CD14-positive monocyte (primary cell): ENCODE measurements at regions not wholly inside any gene's neighbourhood (a gene's known extent, or its start where the extent isn't known, plus 50 kb on each side); places are given as distances from the start of the nearest gene placed in this dataset.

Experiments used
- DNase-seq, 3 donors: peaks; one replicate each; pipeline ENCODE4 v3.0.0-alpha.2; 2011 to 2022
- H2AFZ ChIP-seq: 2 replicates; pipeline ENCODE4 v1.6.0; 2012; ENCODE audit warnings: mild to moderate bottlenecking, low read depth, low read length, inconsistent platforms; ENCODE audit not compliant: insufficient read depth, poor library complexity, severe bottlenecking
- H3K27ac ChIP-seq, 2 donors: 1 replicate in 1 of 2; 2 replicates in 1 of 2; pipeline ENCODE4 v1.5.1; 2012 to 2013; ENCODE audit warnings: low read length in 2 of 2, control low read depth in 1 of 2, inconsistent platforms in 1 of 2, low read depth in 1 of 2, mild to moderate bottlenecking in 1 of 2
- H3K27me3 ChIP-seq, 2 donors: one replicate each; pipeline versions ENCODE4 v1.6.0 to v1.6.1; 2011 to 2013; ENCODE audit warnings: low read length in 2 of 2; ENCODE audit not compliant: control insufficient read depth in 2 of 2, insufficient read depth in 2 of 2
- H3K36me3 ChIP-seq, 2 donors: replicated peaks in 1 of 2; 1 replicate in 1 of 2; 2 replicates in 1 of 2; pipeline versions ENCODE4 v1.5.1 to v1.6.1; 2012 to 2013; ENCODE audit warnings: low read length in 2 of 2, control low read depth in 1 of 2, inconsistent platforms in 1 of 2, mild to moderate bottlenecking in 1 of 2; ENCODE audit not compliant: insufficient read depth in 2 of 2, control insufficient read depth in 1 of 2
- H3K4me1 ChIP-seq, 2 donors: 1 replicate in 1 of 2; 2 replicates in 1 of 2; pipeline versions ENCODE4 v1.5.1 to v1.6.1; 2012 to 2013; ENCODE audit warnings: low read length in 2 of 2, control low read depth in 1 of 2, inconsistent platforms in 1 of 2, mild to moderate bottlenecking in 1 of 2, moderate library complexity in 1 of 2; ENCODE audit not compliant: insufficient read depth in 2 of 2, control insufficient read depth in 1 of 2
- H3K4me2 ChIP-seq: replicated peaks from 2 replicates; pipeline ENCODE3; 2012; ENCODE audit warnings: low read length, moderate library complexity, mild to moderate bottlenecking; ENCODE audit not compliant: poor library complexity, severe bottlenecking; ENCODE audit errors: extremely low read depth
- H3K4me3 ChIP-seq, 3 experiments: fragments of 200-600 bp in 1 of 3; sonication (generic) in 1 of 3; replicated peaks in 1 of 3; 1 replicate in 2 of 3; 2 replicates in 1 of 3; pipeline ENCODE4 v1.5.1; 2011 to 2013; ENCODE audit warnings: low read length in 3 of 3, mild to moderate bottlenecking in 3 of 3, control low read depth in 2 of 3, low read depth in 2 of 3, inconsistent platforms in 1 of 3, moderate library complexity in 1 of 3
- H3K79me2 ChIP-seq: 2 replicates; pipeline ENCODE4 v1.6.0; 2012; ENCODE audit warnings: mild to moderate bottlenecking, control low read depth, inconsistent platforms, low read length, moderate library complexity; ENCODE audit not compliant: insufficient read depth
- H3K9ac ChIP-seq: 2 replicates; pipeline ENCODE4 v1.6.0; 2017; ENCODE audit warnings: low read length, mild to moderate bottlenecking; ENCODE audit not compliant: insufficient read depth, poor library complexity, severe bottlenecking
- H3K9me3 ChIP-seq, 2 donors: replicated peaks in 1 of 2; 1 replicate in 1 of 2; 2 replicates in 1 of 2; pipeline versions ENCODE4 v1.5.1 to v1.6.1; 2012 to 2013; ENCODE audit warnings: low read length in 2 of 2, control low read depth in 1 of 2; ENCODE audit not compliant: control insufficient read depth in 1 of 2, insufficient read depth in 1 of 2
- H4K20me1 ChIP-seq: 2 replicates; pipeline ENCODE4 v1.6.0; 2012; ENCODE audit warnings: mild to moderate bottlenecking, low read length, control low read depth, moderate library complexity; ENCODE audit not compliant: insufficient read depth
- H3K27ac Mint-ChIP-seq, 7 donors: one replicate each; pipeline ENCODE4 v1.8.0; 2020; ENCODE audit warnings: mild to moderate bottlenecking in 7 of 7, mixed read lengths in 7 of 7, moderate library complexity in 6 of 7, inconsistent platforms in 2 of 7
- H3K27me3 Mint-ChIP-seq, 3 donors: one replicate each; pipeline ENCODE4 v1.8.0; 2021 to 2022; ENCODE audit warnings: low read depth in 3 of 3, mild to moderate bottlenecking in 3 of 3, mixed read lengths in 3 of 3, moderate library complexity in 3 of 3, inconsistent platforms in 1 of 3
- H3K36me3 Mint-ChIP-seq, 2 donors: one replicate each; pipeline ENCODE4 v1.8.0; 2020; ENCODE audit warnings: mixed read lengths in 2 of 2, inconsistent platforms in 1 of 2, mild to moderate bottlenecking in 1 of 2
- H3K4me1 Mint-ChIP-seq: one replicate; pipeline ENCODE4 v1.8.0; 2020; ENCODE audit warnings: mild to moderate bottlenecking, mixed read lengths
- H3K4me3 Mint-ChIP-seq, 2 donors: one replicate each; pipeline ENCODE4 v1.8.0; 2020; ENCODE audit warnings: mild to moderate bottlenecking in 2 of 2, mixed read lengths in 2 of 2, moderate library complexity in 1 of 2
- H3K9me3 Mint-ChIP-seq, 7 donors: one replicate each; pipeline ENCODE4 v1.8.0; 2020 to 2022; ENCODE audit warnings: mixed read lengths in 7 of 7, mild to moderate bottlenecking in 6 of 7, moderate library complexity in 6 of 7, inconsistent platforms in 2 of 7
- CTCF ChIP-seq: fragments of 200-600 bp; IDR thresholded peaks from one replicate; pipeline ENCODE4 v1.8.0; 2022; ENCODE audit warnings: antibody characterized with exemption, mild to moderate bottlenecking
- WGBS: methylation state at CpG from one replicate; pipeline ENCODE4 v1.1.5; 2013; ENCODE audit warnings: missing lambda C conversion rate; ENCODE audit not compliant: insufficient coverage; 5-methylcytosine and 5-hydroxymethylcytosine counted together
- intact Hi-C, 2 donors: fragments of 100-400 bp; cut with micrococcal nuclease; formaldehyde crosslinking; loops; one replicate each; pipeline versions ENCODE4 v1.15.0 to v1.15.1; 2023

GRCh38 chr4:166527500-166527899 is 654.5 kb downstream of the TLL1 start:
- no peak for DNase-seq
- intact Hi-C loops = no loop called here
- Histone ChIP-seq H3K79me2 (no peaks in the 10 kb centered on the region), H2AFZ (no peak overlapping the region), H3K27me3 (no peaks in the 10 kb centered on the region), H3K4me1 (no peaks in the 10 kb centered on the region), H3K9me3 (no peaks in the 10 kb centered on the region), H3K36me3 (no peaks in the 10 kb centered on the region), H3K4me2 (no peak overlapping the region), H3K9ac (no peak overlapping the region), H3K27ac (no peak overlapping the region), H3K4me3 (no peak overlapping the region), H4K20me1 (no peaks in the 10 kb centered on the region)
- Mint-ChIP-seq H3K9me3 (peaks cover 0 to 6% (median 2%) of the 10 kb centered on the region in 7 donors), H3K27me3 (no peaks in the 10 kb centered on the region), H3K4me1 (no peaks in the 10 kb centered on the region), H3K4me3 (no peak overlapping the region), H3K27ac (no peak overlapping the region), H3K36me3 (no peaks in the 10 kb centered on the region)
- TF ChIP-seq CTCF = no peak
- 100% methylated on average over 1 of the region's 3 CpGs for WGBS

- DNase-seq = no peak
- no CpG with 5 or more reads among the region's 3 CpGs for WGBS
- H4K20me1 ChIP-seq = no peaks in the 10 kb centered on the region
- H3K4me3 ChIP-seq = no peak overlapping the region
- Mint-ChIP-seq H3K36me3 (no peaks in the 10 kb centered on the region), H3K4me1 (no peaks in the 10 kb centered on the region), H3K4me3 (no peak overlapping the region), H3K27me3 (no peaks in the 10 kb centered on the region), H3K27ac (no peak overlapping the region), H3K9me3 (peaks cover 0 to 3% (median 0%) of the 10 kb centered on the region in 7 donors)
- H3K79me2 ChIP-seq = no peaks in the 10 kb centered on the region
- H3K4me1 ChIP-seq = no peaks in the 10 kb centered on the region
- H2AFZ ChIP-seq = no peak overlapping the region
- H3K27me3 ChIP-seq = no peaks in the 10 kb centered on the region
- peaks cover 0 to 3% of the 10 kb centered on the region in 2 donors for H3K9me3 ChIP-seq
- no peak overlapping the region for H3K9ac ChIP-seq
- H3K27ac ChIP-seq = no peak overlapping the region
- no peak overlapping the region for H3K4me2 ChIP-seq
- TF ChIP-seq CTCF = no peak
- intact Hi-C loops = no loop called here
- H3K36me3 ChIP-seq = no peaks in the 10 kb centered on the region
Measured at GRCh38 chr4:166531703-166532102, 658.7 kb downstream of the TLL1 start.
